ENCODE measurements at regions not wholly inside any gene's neighbourhood (a gene's known extent, or its start where the extent isn't known, plus 50 kb on each side); places are given as distances from the start of the nearest gene placed in this dataset.

DNA sequence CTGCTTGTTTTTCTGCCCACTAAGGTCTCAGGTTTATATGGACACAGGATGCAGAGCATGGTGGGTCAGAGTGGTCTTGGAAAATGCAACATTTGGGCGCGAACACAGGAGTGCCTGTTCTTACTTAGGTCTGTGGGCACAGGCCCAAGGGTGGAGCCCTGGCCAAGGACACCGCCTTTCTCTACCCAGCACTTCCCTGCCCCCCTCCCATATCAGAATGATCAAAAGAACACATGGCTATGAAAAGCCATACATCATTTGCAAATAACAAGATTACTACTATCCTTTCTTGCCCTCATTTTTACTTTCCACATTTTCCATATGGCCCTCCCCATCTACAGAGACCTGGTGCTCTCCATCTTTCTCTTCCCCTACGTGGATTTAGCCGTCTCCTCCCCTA lies 162.2 kb downstream of the ENC1 start:
- Histone ChIP-seq H3K27ac (ENCODE audit: insufficient read depth, low read depth, low read length) (no peak overlapping the region), H3K4me3 (replicated peaks in 1 of 3; ENCODE audit: insufficient read depth in 1 of 3, low read depth in 1 of 3, low read length in 3 of 3) (no peak overlapping the region), H2AFZ (ENCODE audit: low read depth, low read length) (no peak overlapping the region), H3K4me1 (ENCODE audit: control insufficient read depth, extremely low read depth, insufficient read depth, low read length) (no peaks in the 10 kb centered on the region), H4K20me1 (replicated peaks; ENCODE audit: control insufficient read depth, extremely low read depth, insufficient read depth, low read length) (no peaks in the 10 kb centered on the region), H3K27me3 (ENCODE audit: control insufficient read depth in 2 of 2, insufficient read depth in 2 of 2, low read length in 2 of 2) (peaks cover 0 to 4% of the 10 kb centered on the region in 2 experiments), H3K9ac (replicated peaks; ENCODE audit: extremely low read depth, insufficient read depth, low read length) (no peak overlapping the region), H3K9me1 (replicated peaks; ENCODE audit: control insufficient read depth, extremely low read depth, insufficient read depth, low read length) (no peaks in the 10 kb centered on the region), H3K36me3 (ENCODE audit: control insufficient read depth in 2 of 2, extremely low read depth in 1 of 2, insufficient read depth in 2 of 2, low read length in 2 of 2) (no peaks in the 10 kb centered on the region), H3K4me2 (ENCODE audit: insufficient read depth, low read length) (no peak overlapping the region), H3K9me3 (replicated peaks; ENCODE audit: control insufficient read depth, insufficient read depth, low read length) (no peaks in the 10 kb centered on the region), H3K79me2 (ENCODE audit: control insufficient read depth, insufficient read depth, low read length) (no peaks in the 10 kb centered on the region)
- DNase-seq (ENCODE audit: low read depth, low spot score) (no peak), FAIRE-seq (no peak)
- intact Hi-C loops (cut with micrococcal nuclease) (no loop called here), dilution Hi-C loops (cut with MboI; ENCODE audit: extremely low pct_ligation_motif_present, low sequenced_read_pairs) (no loop called here)
- POLR2A ChIA-PET: no interaction called here
- BruUV-seq (replicated peaks): no TSS peak
- CTCF ChIA-PET: no interaction called here
- TF ChIP-seq JUN (IDR thresholded peaks at IDR 0.05; ENCODE audit: borderline replicate concordance, insufficient read depth, insufficient read length, low read depth) (no peak), MYC (IDR thresholded peaks at IDR 0.05; ENCODE audit: low read depth, low read length) (no peak), POLR2A (IDR thresholded peaks at IDR 0.05; ENCODE audit: low read depth, low read length) (no peak), EZH2 (IDR thresholded peaks at IDR 0.05; ENCODE audit: borderline replicate concordance, low read depth, low read length, severe bottlenecking) (no peak), CTCF (IDR thresholded peaks at IDR 0.05; ENCODE audit: extremely low read depth in 1 of 2, insufficient read depth in 1 of 2, low read depth in 1 of 2, low read length in 2 of 2) (no peak), GATA2 (IDR thresholded peaks at IDR 0.05; ENCODE audit: insufficient read depth, insufficient read length, low read depth, low read length) (no peak), POLR2AphosphoS5 (IDR thresholded peaks at IDR 0.05; ENCODE audit: insufficient read depth, low read depth, low read length) (no peak), FOS (IDR thresholded peaks at IDR 0.05; ENCODE audit: borderline replicate concordance, insufficient read depth, low read length) (no peak)
- TF ChIP-seq, protein P1, sequence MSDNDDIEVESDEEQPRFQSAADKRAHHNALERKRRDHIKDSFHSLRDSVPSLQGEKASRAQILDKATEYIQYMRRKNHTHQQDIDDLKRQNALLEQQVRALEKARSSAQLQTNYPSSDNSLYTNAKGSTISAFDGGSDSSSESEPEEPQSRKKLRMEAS (IDR thresholded peaks at IDR 0.05; ENCODE audit: insufficient read depth, insufficient read length): no peak

Measured in endothelial cell of umbilical vein (primary cell).